Loucy (cell line): ENCODE measurements at regions not wholly inside any gene's neighbourhood (a gene's known extent, or its start where the extent isn't known, plus 50 kb on each side); places are given as distances from the start of the nearest gene placed in this dataset.

ENCODE experiments used
- H2AFZ ChIP-seq: fragments of 200-600 bp; sonication (generic); 2 replicates; pipeline ENCODE4 v1.6.0; 2016; ENCODE audit warnings: antibody characterized with exemption, mild to moderate bottlenecking, low read length, moderate library complexity
- H3F3A ChIP-seq: fragments of 200-600 bp; 2 replicates; pipeline ENCODE4 v1.6.0; 2016; ENCODE audit warnings: antibody characterized with exemption, low read depth, mild to moderate bottlenecking
- H3K27me3 ChIP-seq: fragments of 200-600 bp; sonication (generic); 2 replicates; pipeline ENCODE4 v1.6.1; 2014; ENCODE audit warnings: low read length, mild to moderate bottlenecking; ENCODE audit not compliant: insufficient read depth, poor library complexity, severe bottlenecking
- H3K36me3 ChIP-seq: fragments of 200-600 bp; sonication (generic); 2 replicates; pipeline ENCODE4 v1.6.1; 2016; ENCODE audit warnings: low read length; ENCODE audit not compliant: insufficient read depth
- H3K4me1 ChIP-seq: fragments of 200-600 bp; sonication (generic); 2 replicates; pipeline ENCODE4 v1.5.1; 2014; ENCODE audit warnings: low read length, mild to moderate bottlenecking; ENCODE audit not compliant: insufficient read depth, poor library complexity, severe bottlenecking
- H3K4me2 ChIP-seq: fragments of 200-600 bp; sonication (generic); 2 replicates; pipeline ENCODE4 v1.6.0; 2014; ENCODE audit warnings: antibody characterized with exemption, low read length, low read depth, mild to moderate bottlenecking; ENCODE audit not compliant: poor library complexity, severe bottlenecking
- H3K4me3 ChIP-seq: fragments of 200-600 bp; sonication (generic); 2 replicates; pipeline ENCODE4 v1.5.1; 2014; ENCODE audit warnings: low read length, mild to moderate bottlenecking, mixed read lengths; ENCODE audit not compliant: poor library complexity, severe bottlenecking
- H3K79me2 ChIP-seq: fragments of 200-600 bp; sonication (generic); 2 replicates; pipeline ENCODE4 v1.6.1; 2014; ENCODE audit warnings: low read length; ENCODE audit not compliant: insufficient read depth
- H3K9ac ChIP-seq: fragments of 200-600 bp; sonication (generic); 2 replicates; pipeline ENCODE4 v1.6.0; 2014; ENCODE audit warnings: mild to moderate bottlenecking, low read depth, low read length, moderate library complexity; ENCODE audit not compliant: poor library complexity, severe bottlenecking
- H3K9me2 ChIP-seq: fragments of 200-600 bp; sonication (generic); replicated peaks from 2 replicates; pipeline ENCODE4 v1.6.1; 2016; ENCODE audit warnings: low read depth, low read length, mixed read lengths
- H3K9me3 ChIP-seq: fragments of 200-600 bp; sonication (generic); 2 replicates; pipeline ENCODE4 v1.6.1; 2014; ENCODE audit warnings: mild to moderate bottlenecking, antibody characterized with exemption, low read length, low read depth; ENCODE audit not compliant: insufficient read depth
- H4K20me1 ChIP-seq: fragments of 200-600 bp; sonication (generic); 2 replicates; pipeline ENCODE4 v1.6.0; 2014; ENCODE audit warnings: antibody characterized with exemption, low read length, mild to moderate bottlenecking; ENCODE audit not compliant: insufficient read depth, poor library complexity, severe bottlenecking
- EZH2phosphoT487 ChIP-seq: fragments of 200-600 bp; IDR thresholded peaks from 2 replicates; pipeline ENCODE4 v1.6.1; 2018; ENCODE audit warnings: antibody characterized with exemption, mild to moderate bottlenecking, moderate library complexity, borderline replicate concordance
- TF ChIP-seq, protein P1 (sequence below): fragments of 200-600 bp; sonication (generic); conservative IDR thresholded peaks from 2 replicates; pipeline ENCODE4 v1.5.1; 2014; ENCODE audit warnings: mild to moderate bottlenecking, antibody characterized with exemption, low read length

DNA sequence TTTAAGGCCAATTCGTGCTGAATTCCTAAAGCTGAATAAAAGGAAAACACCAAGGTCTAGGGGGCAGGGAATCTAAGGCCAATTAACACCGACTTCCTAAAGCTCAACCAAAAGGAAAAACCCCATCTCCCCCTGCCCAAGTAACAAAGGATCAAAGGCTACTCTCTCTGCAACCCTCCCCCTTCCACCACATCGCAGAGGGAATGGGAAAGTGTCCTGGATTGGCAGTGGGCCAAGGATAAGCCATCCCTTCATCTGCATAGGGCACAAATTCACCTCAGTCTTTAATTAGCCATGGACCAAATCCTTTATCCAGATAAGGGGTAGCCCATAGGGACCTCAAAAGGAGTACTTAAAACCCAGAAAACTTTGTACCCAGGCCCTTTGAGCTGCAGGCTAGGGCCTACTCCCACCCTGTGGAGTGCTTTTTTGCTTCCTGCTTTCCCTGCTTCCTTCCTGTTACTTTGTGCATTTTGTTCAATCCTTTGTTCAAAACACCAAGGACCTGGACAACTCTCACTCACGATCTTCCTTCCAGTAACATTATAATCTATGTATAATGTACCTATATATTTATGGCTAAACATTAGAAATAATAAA is 2119.8 kb upstream of the CELF4 start:
- H3K9me2 ChIP-seq = no peaks in the 10 kb centered on the region
- H2AFZ ChIP-seq = no peak overlapping the region
- TF ChIP-seq, protein P1, sequence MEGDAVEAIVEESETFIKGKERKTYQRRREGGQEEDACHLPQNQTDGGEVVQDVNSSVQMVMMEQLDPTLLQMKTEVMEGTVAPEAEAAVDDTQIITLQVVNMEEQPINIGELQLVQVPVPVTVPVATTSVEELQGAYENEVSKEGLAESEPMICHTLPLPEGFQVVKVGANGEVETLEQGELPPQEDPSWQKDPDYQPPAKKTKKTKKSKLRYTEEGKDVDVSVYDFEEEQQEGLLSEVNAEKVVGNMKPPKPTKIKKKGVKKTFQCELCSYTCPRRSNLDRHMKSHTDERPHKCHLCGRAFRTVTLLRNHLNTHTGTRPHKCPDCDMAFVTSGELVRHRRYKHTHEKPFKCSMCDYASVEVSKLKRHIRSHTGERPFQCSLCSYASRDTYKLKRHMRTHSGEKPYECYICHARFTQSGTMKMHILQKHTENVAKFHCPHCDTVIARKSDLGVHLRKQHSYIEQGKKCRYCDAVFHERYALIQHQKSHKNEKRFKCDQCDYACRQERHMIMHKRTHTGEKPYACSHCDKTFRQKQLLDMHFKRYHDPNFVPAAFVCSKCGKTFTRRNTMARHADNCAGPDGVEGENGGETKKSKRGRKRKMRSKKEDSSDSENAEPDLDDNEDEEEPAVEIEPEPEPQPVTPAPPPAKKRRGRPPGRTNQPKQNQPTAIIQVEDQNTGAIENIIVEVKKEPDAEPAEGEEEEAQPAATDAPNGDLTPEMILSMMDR = no peak
- no peak for TF ChIP-seq EZH2phosphoT487
- no peaks in the 10 kb centered on the region for H3F3A ChIP-seq
- H3K4me1 ChIP-seq = no peaks in the 10 kb centered on the region
- no peak overlapping the region for H3K9ac ChIP-seq
- H3K36me3 ChIP-seq = no peaks in the 10 kb centered on the region
- no peaks in the 10 kb centered on the region for H3K9me3 ChIP-seq
- no peaks in the 10 kb centered on the region for H3K79me2 ChIP-seq
- H3K27me3 ChIP-seq = no peaks in the 10 kb centered on the region
- no peak overlapping the region for H3K4me3 ChIP-seq
- H4K20me1 ChIP-seq = no peaks in the 10 kb centered on the region
- H3K4me2 ChIP-seq = no peak overlapping the region

DNA sequence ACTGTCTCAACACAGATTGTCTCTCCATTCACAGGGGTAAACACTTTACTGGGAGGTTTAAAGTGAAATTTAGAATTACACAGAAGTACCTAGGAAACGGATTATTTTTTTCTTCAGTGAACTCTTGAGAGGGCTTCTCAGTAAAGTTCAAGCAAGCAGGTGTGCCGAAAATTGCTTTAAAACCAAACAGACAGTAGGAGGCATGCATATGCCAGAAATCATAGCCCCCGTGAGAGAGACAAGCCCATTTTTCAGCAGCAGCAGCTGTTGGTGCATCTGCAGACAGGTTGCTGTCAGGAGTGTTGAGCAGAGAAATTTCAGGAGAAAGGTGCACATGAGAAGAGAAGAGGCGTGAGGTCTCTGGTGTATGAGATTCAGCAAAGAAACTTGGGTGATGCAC is 2115.5 kb upstream of the CELF4 start:
- H4K20me1 ChIP-seq = no peaks in the 10 kb centered on the region
- no peak overlapping the region for H3K4me2 ChIP-seq
- no peaks in the 10 kb centered on the region for H3K9me2 ChIP-seq
- no peaks in the 10 kb centered on the region for H3K27me3 ChIP-seq
- H3K9ac ChIP-seq = no peak overlapping the region
- H3F3A ChIP-seq = no peaks in the 10 kb centered on the region
- H3K9me3 ChIP-seq = no peaks in the 10 kb centered on the region
- no peak overlapping the region for H2AFZ ChIP-seq
- no peaks in the 10 kb centered on the region for H3K36me3 ChIP-seq
- no peaks in the 10 kb centered on the region for H3K4me1 ChIP-seq
- no peak overlapping the region for H3K4me3 ChIP-seq
- TF ChIP-seq, protein P1 = no peak
- TF ChIP-seq EZH2phosphoT487 = no peak
- no peaks in the 10 kb centered on the region for H3K79me2 ChIP-seq

DNA sequence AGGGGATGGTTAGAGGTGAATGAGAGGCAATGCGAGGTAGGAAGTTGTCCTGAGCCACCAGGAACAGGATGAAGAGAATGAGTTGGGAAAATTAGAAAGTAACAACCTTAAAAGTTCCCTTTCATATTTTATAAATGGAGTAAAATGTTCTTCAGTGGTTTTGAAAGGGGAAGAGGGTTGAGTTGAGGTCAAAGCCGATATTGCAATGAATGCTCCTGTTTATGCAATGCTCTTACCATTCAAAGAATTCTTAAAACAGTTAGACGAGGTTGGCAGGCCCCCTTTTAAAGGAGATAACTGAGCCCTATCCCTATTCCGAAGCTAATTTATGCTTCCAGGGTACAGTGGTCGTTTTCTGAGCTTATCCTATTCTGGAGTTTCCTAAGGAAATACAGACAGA is 2110.3 kb upstream of the CELF4 start:
- Histone ChIP-seq H3K9ac (no peak overlapping the region), H3K9me3 (no peaks in the 10 kb centered on the region), H4K20me1 (no peaks in the 10 kb centered on the region), H3F3A (no peaks in the 10 kb centered on the region), H3K79me2 (no peaks in the 10 kb centered on the region), H3K4me3 (no peak overlapping the region), H2AFZ (no peak overlapping the region), H3K4me1 (no peaks in the 10 kb centered on the region), H3K36me3 (no peaks in the 10 kb centered on the region), H3K9me2 (no peaks in the 10 kb centered on the region), H3K4me2 (no peak overlapping the region), H3K27me3 (no peaks in the 10 kb centered on the region)
- TF ChIP-seq, protein P1 = no peak
